ENCODE measurements at regions not wholly inside any gene's neighbourhood (a gene's known extent, or its start where the extent isn't known, plus 50 kb on each side); places are given as distances from the start of the nearest gene placed in this dataset.

DNA sequence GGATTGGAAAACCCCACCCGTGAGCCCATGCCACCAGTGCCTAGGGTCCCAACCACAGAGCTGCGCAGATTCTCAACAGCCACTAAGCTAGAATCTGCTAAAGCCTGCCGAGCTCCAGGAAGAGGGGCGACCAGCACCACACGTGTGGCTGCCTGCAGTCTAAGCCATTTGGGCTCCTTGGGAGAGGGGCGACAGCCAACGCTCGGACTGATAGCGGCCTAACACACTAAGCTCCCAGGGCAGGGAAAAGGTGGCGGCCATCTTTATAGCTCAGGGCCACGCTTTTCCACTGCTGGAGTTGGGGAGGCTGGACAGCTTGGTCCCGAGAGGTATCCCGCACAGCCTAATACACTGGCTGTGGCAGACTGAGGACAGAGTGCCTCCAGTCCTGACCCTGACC is 631.8 kb downstream of the CETN3 start:
- DNase-seq (ENCODE audit: extremely low read depth, insufficient read length), result no peak
- Histone ChIP-seq H3K36me3 (ENCODE audit: control insufficient read depth, insufficient read depth, low read length) (no peaks in the 10 kb centered on the region), H3K4me3 (replicated peaks; ENCODE audit: low read depth, low read length) (no peak overlapping the region), H3K27me3 (replicated peaks; ENCODE audit: control insufficient read depth, insufficient read depth, low read length) (no peaks in the 10 kb centered on the region)
- TF ChIP-seq, protein P1, sequence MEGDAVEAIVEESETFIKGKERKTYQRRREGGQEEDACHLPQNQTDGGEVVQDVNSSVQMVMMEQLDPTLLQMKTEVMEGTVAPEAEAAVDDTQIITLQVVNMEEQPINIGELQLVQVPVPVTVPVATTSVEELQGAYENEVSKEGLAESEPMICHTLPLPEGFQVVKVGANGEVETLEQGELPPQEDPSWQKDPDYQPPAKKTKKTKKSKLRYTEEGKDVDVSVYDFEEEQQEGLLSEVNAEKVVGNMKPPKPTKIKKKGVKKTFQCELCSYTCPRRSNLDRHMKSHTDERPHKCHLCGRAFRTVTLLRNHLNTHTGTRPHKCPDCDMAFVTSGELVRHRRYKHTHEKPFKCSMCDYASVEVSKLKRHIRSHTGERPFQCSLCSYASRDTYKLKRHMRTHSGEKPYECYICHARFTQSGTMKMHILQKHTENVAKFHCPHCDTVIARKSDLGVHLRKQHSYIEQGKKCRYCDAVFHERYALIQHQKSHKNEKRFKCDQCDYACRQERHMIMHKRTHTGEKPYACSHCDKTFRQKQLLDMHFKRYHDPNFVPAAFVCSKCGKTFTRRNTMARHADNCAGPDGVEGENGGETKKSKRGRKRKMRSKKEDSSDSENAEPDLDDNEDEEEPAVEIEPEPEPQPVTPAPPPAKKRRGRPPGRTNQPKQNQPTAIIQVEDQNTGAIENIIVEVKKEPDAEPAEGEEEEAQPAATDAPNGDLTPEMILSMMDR (IDR thresholded peaks at IDR 0.05; ENCODE audit: insufficient read depth, low read length, poor library complexity, severe bottlenecking), result no peak

DNA sequence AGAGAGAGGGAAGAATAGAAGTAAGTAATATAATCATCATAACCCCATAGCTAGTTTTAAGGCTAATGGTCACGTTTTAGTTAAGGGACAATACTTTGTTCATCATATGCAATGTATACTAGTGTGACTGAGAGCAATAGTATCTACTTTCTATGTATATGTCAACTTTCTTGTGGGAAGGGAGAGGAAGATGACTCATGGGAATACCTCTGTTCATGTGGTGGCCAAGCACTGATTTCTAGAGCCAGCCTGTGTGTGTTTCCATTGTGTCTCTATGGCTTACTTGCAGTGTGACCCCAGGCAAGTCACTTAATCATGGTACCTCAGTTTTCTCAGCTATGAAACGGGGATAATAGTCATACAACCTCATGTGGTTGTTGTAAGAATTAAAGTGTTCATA is 639.6 kb downstream of the CETN3 start:
- no peaks in the 10 kb centered on the region for H3K36me3 ChIP-seq (ENCODE audit: control insufficient read depth, insufficient read depth, low read length)
- TF ChIP-seq, protein P1 (IDR thresholded peaks at IDR 0.05; ENCODE audit: insufficient read depth, low read length, poor library complexity, severe bottlenecking), result no peak
- H3K27me3 ChIP-seq (replicated peaks; ENCODE audit: control insufficient read depth, insufficient read depth, low read length), result no peaks in the 10 kb centered on the region
- no peak overlapping the region for H3K4me3 ChIP-seq (replicated peaks; ENCODE audit: low read depth, low read length)
- DNase-seq (ENCODE audit: extremely low read depth, insufficient read length), result no peak

DNA sequence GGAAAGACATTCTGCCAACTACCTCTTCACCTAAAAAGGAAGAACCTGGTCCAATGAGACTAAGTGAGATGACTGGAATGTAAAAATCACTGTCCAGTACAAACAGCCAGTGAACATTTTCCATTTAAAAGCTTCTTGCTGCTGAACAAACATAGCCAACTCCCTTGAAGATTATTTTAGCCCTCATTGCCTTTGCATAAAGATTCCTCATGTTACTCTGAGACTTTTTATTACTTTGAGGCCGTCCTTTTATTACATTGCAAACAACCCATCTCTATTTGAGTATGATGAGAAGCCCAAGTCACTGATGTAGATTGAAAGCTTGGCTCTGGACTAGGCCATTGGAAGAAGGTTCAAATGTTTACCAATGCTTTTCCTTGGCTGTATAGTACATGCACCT is 649.8 kb downstream of the CETN3 start:
- no peaks in the 10 kb centered on the region for H3K36me3 ChIP-seq (ENCODE audit: control insufficient read depth, insufficient read depth, low read length)
- H3K4me3 ChIP-seq (replicated peaks; ENCODE audit: low read depth, low read length), result no peak overlapping the region
- TF ChIP-seq, protein P1 (IDR thresholded peaks at IDR 0.05; ENCODE audit: insufficient read depth, low read length, poor library complexity, severe bottlenecking), result no peak
- DNase-seq (ENCODE audit: extremely low read depth, insufficient read length), result no peak
- H3K27me3 ChIP-seq (replicated peaks; ENCODE audit: control insufficient read depth, insufficient read depth, low read length), result no peaks in the 10 kb centered on the region

DNA sequence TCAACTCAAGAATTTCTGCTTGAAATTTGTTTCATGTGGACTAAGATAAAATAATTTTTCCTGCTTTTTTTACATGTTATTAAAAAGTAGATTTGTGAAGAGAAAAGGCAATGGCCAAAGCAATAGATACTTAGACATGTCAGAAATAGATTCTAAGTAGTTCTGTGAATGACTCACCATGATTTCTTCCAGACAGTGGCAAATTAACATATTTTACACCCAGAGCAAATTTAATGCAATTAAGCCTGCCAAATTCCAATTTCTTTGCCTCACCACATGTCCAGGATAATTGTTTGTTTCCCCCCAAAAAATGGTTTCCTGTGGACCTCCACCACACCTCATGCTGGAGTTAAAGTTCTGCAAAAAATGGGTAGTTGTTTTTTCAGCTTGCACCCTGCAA is 651.4 kb downstream of the CETN3 start:
- no peaks in the 10 kb centered on the region for H3K27me3 ChIP-seq (replicated peaks; ENCODE audit: control insufficient read depth, insufficient read depth, low read length)
- TF ChIP-seq, protein P1 (IDR thresholded peaks at IDR 0.05; ENCODE audit: insufficient read depth, low read length, poor library complexity, severe bottlenecking), result no peak
- no peak overlapping the region for H3K4me3 ChIP-seq (replicated peaks; ENCODE audit: low read depth, low read length)
- no peak for DNase-seq (ENCODE audit: extremely low read depth, insufficient read length)
- H3K36me3 ChIP-seq (ENCODE audit: control insufficient read depth, insufficient read depth, low read length), result no peaks in the 10 kb centered on the region

DNA sequence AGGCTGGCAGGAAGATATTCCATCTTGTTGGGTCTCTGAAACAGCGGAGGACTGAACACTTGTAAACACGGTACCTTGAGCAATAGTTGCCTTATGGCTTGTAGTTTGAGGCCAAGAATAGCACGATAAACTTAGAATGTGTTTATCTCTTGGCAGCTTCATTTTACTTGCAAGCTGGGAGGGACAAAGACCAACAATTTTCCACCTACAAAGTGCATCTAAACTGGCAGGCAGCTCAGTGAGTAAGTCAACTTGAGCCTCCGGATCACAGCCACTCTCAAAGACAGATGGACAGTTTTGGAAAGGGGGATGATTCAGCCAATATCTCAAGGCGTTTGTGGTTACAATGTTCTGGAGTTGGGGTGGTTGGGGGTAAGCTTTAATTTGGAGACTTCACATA is 652.6 kb downstream of the CETN3 start:
- Histone ChIP-seq H3K27me3 (replicated peaks; ENCODE audit: control insufficient read depth, insufficient read depth, low read length) (no peaks in the 10 kb centered on the region), H3K4me3 (replicated peaks; ENCODE audit: low read depth, low read length) (no peak overlapping the region), H3K36me3 (ENCODE audit: control insufficient read depth, insufficient read depth, low read length) (no peaks in the 10 kb centered on the region)
- DNase-seq (ENCODE audit: extremely low read depth, insufficient read length), result no peak
- TF ChIP-seq, protein P1 (IDR thresholded peaks at IDR 0.05; ENCODE audit: insufficient read depth, low read length, poor library complexity, severe bottlenecking), result no peak

DNA sequence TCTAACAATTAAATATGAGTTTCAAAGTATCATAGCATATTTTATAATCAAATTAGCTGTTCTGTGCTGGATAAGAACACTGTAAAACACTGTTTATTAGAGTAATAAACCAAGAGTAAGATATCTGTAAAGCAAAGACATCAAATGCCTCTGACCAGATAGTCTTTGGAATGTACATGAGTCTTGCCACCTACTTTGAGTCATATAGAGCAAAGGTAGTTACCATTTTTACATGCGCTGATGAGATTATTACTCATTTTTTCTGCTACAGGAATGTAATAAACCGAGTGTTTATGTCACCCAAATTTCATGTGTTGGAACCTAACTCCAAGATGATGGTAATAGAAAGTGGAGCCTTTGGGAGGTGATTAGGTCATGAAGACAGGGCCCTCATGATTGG is 654.5 kb downstream of the CETN3 start:
- H3K27me3 ChIP-seq (replicated peaks; ENCODE audit: control insufficient read depth, insufficient read depth, low read length), result no peaks in the 10 kb centered on the region
- H3K36me3 ChIP-seq (ENCODE audit: control insufficient read depth, insufficient read depth, low read length), result no peaks in the 10 kb centered on the region
- no peak overlapping the region for H3K4me3 ChIP-seq (replicated peaks; ENCODE audit: low read depth, low read length)
- no peak for DNase-seq (ENCODE audit: extremely low read depth, insufficient read length)
- TF ChIP-seq, protein P1 (IDR thresholded peaks at IDR 0.05; ENCODE audit: insufficient read depth, low read length, poor library complexity, severe bottlenecking), result no peak
